HepG2 (cell line): ENCODE measurements at regions not wholly inside any gene's neighbourhood (a gene's known extent, or its start where the extent isn't known, plus 50 kb on each side); places are given as distances from the start of the nearest gene placed in this dataset.

ENCODE experiments used
- HDAC6 ChIP-seq: fragments of 200-600 bp; sonication (generic); IDR thresholded peaks from 2 replicates; pipeline ENCODE4 v1.7.0; 2017; ENCODE audit warnings: mild to moderate bottlenecking, antibody characterized with exemption, low read length, low read depth
- HOXD1 ChIP-seq: sonication (generic); formaldehyde crosslinking; IDR thresholded peaks from 2 replicates; pipeline ENCODE4 v1.5.0; 2020; ENCODE audit warnings: missing genetic modification reagents
- ISL2 ChIP-seq: sonication (generic); formaldehyde crosslinking; IDR thresholded peaks from 2 replicates; pipeline ENCODE4 v1.5.0; 2020; ENCODE audit warnings: missing genetic modification reagents
- MAFG ChIP-seq: sonication (generic); formaldehyde crosslinking; IDR thresholded peaks from 2 replicates; pipeline ENCODE4 v1.5.1; 2020; ENCODE audit warnings: mild to moderate bottlenecking, missing genetic modification reagents
- NCOA1 ChIP-seq: sonication (generic); formaldehyde crosslinking; IDR thresholded peaks from 2 replicates; pipeline ENCODE4 v1.9.0; 2021; ENCODE audit warnings: missing genetic modification reagents
- PAXIP1 ChIP-seq: sonication (generic); formaldehyde crosslinking; conservative IDR thresholded peaks from 2 replicates; pipeline ENCODE4 v1.4.0; 2020; ENCODE audit warnings: mild to moderate bottlenecking, missing genetic modification reagents, moderate library complexity
- TERF1 ChIP-seq: sonication (generic); formaldehyde crosslinking; IDR thresholded peaks from 2 replicates; pipeline ENCODE4 v1.8.0; 2022; ENCODE audit warnings: mild to moderate bottlenecking, missing genetic modification reagents, moderate library complexity
- U2AF1 ChIP-seq: fragments of 200-400 bp; formaldehyde crosslinking; optimal IDR thresholded peaks from 2 replicates; pipeline ENCODE3; 2017; ENCODE audit warnings: mild to moderate bottlenecking, low read depth, low read length
- ZMAT3 ChIP-seq: sonication (generic); formaldehyde crosslinking; conservative IDR thresholded peaks from 2 replicates; pipeline ENCODE4 v1.7.0; 2021; ENCODE audit warnings: missing genetic modification reagents
- TF ChIP-seq, protein P1 (sequence below): sonication (generic); formaldehyde crosslinking; IDR thresholded peaks from 2 replicates; pipeline ENCODE4 v1.5.1; 2020; ENCODE audit warnings: mild to moderate bottlenecking, missing genetic modification reagents, borderline replicate concordance

GRCh38 chr4:4613126-4613465 is 71.2 kb upstream of the STX18 start (continued):
- TF ChIP-seq ZMAT3 (CRISPR knock-in tag) (no peak), U2AF1 (no peak), PAXIP1 (CRISPR knock-in tag) (no peak), HOXD1 (no peak), NCOA1 (no peak), MAFG (CRISPR knock-in tag) (no peak), HDAC6 (no peak), TERF1 (CRISPR knock-in tag) (no peak), ISL2 (CRISPR knock-in tag) (no peak)
- TF ChIP-seq, protein P1, sequence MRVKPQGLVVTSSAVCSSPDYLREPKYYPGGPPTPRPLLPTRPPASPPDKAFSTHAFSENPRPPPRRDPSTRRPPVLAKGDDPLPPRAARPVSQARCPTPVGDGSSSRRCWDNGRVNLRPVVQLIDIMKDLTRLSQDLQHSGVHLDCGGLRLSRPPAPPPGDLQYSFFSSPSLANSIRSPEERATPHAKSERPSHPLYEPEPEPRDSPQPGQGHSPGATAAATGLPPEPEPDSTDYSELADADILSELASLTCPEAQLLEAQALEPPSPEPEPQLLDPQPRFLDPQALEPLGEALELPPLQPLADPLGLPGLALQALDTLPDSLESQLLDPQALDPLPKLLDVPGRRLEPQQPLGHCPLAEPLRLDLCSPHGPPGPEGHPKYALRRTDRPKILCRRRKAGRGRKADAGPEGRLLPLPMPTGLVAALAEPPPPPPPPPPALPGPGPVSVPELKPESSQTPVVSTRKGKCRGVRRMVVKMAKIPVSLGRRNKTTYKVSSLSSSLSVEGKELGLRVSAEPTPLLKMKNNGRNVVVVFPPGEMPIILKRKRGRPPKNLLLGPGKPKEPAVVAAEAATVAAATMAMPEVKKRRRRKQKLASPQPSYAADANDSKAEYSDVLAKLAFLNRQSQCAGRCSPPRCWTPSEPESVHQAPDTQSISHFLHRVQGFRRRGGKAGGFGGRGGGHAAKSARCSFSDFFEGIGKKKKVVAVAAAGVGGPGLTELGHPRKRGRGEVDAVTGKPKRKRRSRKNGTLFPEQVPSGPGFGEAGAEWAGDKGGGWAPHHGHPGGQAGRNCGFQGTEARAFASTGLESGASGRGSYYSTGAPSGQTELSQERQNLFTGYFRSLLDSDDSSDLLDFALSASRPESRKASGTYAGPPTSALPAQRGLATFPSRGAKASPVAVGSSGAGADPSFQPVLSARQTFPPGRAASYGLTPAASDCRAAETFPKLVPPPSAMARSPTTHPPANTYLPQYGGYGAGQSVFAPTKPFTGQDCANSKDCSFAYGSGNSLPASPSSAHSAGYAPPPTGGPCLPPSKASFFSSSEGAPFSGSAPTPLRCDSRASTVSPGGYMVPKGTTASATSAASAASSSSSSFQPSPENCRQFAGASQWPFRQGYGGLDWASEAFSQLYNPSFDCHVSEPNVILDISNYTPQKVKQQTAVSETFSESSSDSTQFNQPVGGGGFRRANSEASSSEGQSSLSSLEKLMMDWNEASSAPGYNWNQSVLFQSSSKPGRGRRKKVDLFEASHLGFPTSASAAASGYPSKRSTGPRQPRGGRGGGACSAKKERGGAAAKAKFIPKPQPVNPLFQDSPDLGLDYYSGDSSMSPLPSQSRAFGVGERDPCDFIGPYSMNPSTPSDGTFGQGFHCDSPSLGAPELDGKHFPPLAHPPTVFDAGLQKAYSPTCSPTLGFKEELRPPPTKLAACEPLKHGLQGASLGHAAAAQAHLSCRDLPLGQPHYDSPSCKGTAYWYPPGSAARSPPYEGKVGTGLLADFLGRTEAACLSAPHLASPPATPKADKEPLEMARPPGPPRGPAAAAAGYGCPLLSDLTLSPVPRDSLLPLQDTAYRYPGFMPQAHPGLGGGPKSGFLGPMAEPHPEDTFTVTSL (CRISPR knock-in tag), result no peak
- TF ChIP-seq, all 625 proteins: peak for 0
